ENCODE measurements at regions not wholly inside any gene's neighbourhood (a gene's known extent, or its start where the extent isn't known, plus 50 kb on each side); places are given as distances from the start of the nearest gene placed in this dataset.
"Not testable (repeated sequence)": the region's sequence is repeated elsewhere in the genome, so short reads cannot be mapped to it uniquely, and the experiment has no call there.

- DNase-seq (ENCODE audit: low read depth in 1 of 2, low spot score in 1 of 2): no peak
Observed at GRCh38 chr3:61442696-61443095, 118.7 kb upstream of the PTPRG start.

- no peak for DNase-seq (ENCODE audit: low read depth in 1 of 2, low spot score in 1 of 2)
Observed at GRCh38 chr3:61443886-61444285, 117.5 kb upstream of the PTPRG start.

DNA sequence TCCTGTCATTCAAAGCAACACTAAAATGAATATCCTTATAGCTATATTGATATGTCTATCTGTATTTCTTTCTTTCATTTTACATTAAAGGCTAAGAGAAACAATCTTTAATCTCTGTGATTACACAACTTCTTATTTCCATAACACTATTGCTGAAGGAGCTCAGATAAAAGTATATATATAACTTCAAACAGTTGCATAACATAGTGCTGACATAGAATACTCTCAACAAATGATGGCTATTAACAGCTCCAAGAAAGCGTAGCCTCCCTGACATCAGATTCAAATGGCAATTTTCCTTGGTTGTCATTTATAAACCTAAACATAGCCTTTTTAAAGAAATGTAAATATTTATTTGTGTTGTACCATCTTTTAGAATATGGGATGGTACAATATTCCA, 116.6 kb upstream of the PTPRG start:
- DNase-seq (ENCODE audit: low read depth in 1 of 2, low spot score in 1 of 2): no peak

- no peak for DNase-seq (ENCODE audit: low read depth in 1 of 2, low spot score in 1 of 2)
Observed at GRCh38 chr3:61445924-61446323, 115.4 kb upstream of the PTPRG start.

- no peak for DNase-seq (ENCODE audit: low read depth in 1 of 2, low spot score in 1 of 2)
Observed at GRCh38 chr3:61446341-61446740, 115.0 kb upstream of the PTPRG start.

- DNase-seq (ENCODE audit: low read depth in 1 of 2, low spot score in 1 of 2): no peak
Observed at GRCh38 chr3:61448378-61448777, 113.0 kb upstream of the PTPRG start.

DNA sequence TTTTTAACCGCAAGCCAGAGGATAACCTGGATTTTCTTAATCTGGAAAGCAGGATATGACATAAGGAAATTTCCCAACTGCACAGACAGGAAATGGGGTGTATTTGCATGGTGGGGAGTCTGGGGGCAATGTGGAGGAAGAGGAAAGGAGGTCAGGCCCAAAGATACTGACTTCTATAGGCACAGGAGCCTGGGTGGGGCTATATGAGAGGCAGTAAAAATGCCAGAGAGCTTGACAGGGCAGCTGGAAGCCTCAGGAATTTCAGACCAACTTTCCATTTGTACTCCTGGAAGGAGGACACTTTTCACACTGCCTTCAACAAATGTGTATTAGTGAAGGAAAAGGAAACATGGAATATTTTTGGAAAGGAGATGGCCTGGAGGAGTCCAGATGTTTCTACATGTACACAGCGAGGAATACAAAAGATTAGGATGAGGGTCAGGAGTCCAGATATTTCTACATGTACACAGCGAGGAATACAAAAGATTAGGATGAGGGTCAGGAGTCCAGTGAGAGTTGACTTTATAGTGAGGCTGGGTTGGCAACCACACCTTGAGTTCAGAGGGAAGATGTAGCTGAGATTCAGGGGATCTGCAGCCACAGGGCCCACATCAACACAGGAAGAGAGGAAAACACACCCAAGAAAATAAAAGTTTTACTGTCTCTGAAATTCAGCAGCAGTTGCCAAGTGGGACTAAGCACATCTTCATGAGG, 111.9 kb upstream of the PTPRG start:
- DNase-seq (ENCODE audit: low read depth in 1 of 2, low spot score in 1 of 2): no peak

GRCh38 chr3:61450866-61451265, 110.5 kb upstream of the PTPRG start:
- DNase-seq (ENCODE audit: low read depth in 1 of 2, low spot score in 1 of 2): no peak

GRCh38 chr3:61451841-61452240, 109.5 kb upstream of the PTPRG start:
- DNase-seq (ENCODE audit: low read depth in 1 of 2, low spot score in 1 of 2): no peak

DNA sequence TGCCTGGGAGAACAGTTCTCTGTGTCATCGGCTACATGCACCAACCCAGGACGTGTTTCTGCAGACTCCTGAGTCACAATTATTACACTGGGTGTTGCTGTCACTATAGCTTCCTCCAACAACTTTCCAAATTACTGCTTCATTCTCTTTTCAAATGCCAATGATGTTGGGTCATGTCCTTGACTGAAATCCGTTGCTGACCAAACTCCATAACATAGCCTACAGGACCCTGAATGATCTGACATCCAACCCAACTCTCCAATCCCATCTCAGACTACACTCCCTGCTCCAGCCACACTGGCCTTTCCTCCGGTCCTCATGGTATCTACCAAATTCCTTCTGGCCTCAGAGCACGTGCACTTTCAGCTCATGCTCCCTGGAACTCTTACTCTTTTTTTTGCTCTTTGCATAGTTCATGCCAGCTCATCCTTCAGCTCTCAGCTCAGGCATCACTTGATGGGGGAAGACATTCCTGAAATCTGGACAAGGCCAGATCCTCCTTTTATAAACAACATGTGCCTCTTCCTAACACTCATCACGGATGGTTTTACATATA, 108.8 kb upstream of the PTPRG start:
- no peak for DNase-seq (ENCODE audit: low read depth in 1 of 2, low spot score in 1 of 2)

GRCh38 chr3:61454006-61454585, 107.3 kb upstream of the PTPRG start:
- no peak for DNase-seq (ENCODE audit: low read depth in 1 of 2, low spot score in 1 of 2)

GRCh38 chr3:61454801-61455200, 106.6 kb upstream of the PTPRG start:
- no peak for DNase-seq (ENCODE audit: low read depth in 1 of 2, low spot score in 1 of 2)

DNA sequence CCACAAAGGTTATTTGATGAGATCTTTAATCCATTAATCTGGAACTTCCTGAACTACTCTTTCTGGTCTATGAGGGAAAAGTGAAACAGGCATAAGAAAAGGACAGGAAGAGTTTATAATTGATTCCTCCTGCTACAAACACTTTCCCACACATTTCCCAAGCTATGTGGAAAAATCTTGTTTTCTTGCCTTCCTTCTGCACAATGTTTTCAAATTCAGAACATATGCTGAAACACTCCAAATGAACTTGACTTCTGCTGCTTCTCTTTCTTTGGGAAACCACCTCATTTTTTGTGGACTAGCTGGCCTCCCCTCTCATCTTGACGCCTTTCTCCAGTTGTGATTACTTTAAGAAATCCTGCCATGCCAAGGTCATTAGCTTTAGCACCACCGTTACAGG, 100.7 kb upstream of the PTPRG start:
- no peak for DNase-seq (ENCODE audit: low read depth in 1 of 2, low spot score in 1 of 2)

- no peak for DNase-seq (ENCODE audit: low read depth in 1 of 2, low spot score in 1 of 2)
Observed at GRCh38 chr3:61463191-61463590, 98.2 kb upstream of the PTPRG start.

DNA sequence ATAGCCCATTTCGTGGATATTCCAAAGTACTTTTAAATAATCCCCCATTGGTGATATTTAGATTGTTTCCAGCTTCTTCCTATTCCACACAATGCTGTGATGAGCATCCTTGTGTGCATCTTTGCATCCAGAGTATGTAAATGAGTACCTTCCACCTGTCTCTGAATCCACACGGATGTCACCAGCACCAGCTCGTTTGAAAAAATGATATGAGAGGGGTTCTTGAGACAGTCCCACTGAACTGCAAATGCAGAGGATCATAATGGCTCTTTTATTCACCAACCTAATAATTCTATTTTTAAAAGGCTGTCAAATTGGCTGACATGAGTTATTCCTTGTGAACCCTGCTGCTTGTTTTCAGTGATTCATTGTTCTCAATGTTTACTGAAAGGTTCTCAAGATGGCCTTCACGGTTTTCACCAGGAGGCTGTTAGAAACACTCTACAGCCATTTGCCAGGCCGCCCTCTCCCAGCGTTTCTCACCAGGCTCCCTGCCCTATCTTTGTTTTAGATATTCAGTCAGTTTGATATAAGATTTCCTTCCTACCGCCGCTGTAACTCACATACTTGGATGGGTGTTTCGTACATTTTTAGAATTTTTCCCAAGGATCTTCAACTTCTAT, 96.7 kb upstream of the PTPRG start:
- no peak for DNase-seq (ENCODE audit: low read depth in 1 of 2, low spot score in 1 of 2)

GRCh38 chr3:61466357-61466756, 95.0 kb upstream of the PTPRG start:
- DNase-seq (ENCODE audit: low read depth in 1 of 2, low spot score in 1 of 2): no peak

DNA sequence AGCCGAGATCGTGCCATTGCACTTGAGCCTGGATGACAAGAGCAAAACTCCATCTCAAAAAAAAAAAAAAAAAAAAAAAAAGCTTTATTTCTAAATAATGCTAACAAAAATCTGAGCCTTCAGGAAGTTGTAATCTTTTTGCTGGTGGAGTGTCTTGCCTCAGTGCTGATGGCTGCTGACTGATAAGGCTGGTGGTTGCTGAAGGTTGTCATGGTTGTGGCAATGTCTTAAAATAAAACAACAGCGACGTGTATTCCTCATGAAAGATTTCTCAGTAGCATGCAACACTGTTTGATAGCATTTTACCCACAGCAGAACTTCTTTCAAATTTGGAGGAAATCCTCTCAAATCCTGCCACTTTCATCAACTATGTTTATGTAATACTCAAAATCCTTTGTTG, 77.4 kb upstream of the PTPRG start:
- DNase-seq (ENCODE audit: low read depth in 1 of 2, low spot score in 1 of 2): no peak

DNA sequence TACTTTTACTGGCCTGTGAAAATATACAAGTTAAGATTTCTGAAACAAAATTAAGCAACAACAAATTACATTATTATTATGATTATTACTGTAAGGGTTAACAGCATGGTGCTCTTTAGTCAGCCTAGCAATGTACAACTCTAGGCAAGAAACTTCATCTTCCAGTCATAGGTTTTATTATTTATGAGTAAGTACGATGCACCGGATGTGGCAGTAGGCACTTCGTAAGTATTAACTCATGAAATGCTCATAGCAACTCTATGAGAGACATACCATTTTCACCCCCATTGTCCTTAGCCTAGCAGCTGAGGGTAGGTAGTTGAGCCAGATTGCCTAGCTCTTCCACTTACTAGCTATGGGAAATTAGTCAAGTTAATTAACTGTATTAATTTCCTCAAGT, 68.0 kb upstream of the PTPRG start:
- DNase-seq (ENCODE audit: low read depth in 1 of 2, low spot score in 1 of 2): no peak

GRCh38 chr3:61494309-61494708, 67.1 kb upstream of the PTPRG start:
- DNase-seq (ENCODE audit: low read depth in 1 of 2, low spot score in 1 of 2): not testable (repeated sequence)

DNA sequence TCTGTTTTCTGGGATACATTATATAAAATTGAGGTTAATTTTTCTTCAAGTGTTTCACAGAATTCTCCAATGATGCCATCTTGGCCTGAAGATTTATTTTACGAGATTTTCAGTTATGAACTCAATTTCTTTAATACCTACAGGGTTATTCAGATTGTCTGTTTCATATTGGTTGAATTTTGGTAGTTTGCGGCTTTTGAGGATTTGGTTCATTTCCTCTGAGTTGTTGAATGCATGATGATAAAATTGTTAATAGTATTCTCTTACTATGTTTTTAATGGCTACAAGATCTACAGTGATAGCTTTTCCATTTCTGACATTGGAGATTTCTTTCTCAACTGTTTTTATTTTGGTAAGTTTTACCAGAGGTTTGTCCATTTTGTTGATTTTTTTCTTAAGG, 63.9 kb upstream of the PTPRG start:
- DNase-seq (ENCODE audit: low read depth in 1 of 2, low spot score in 1 of 2): no peak

DNA sequence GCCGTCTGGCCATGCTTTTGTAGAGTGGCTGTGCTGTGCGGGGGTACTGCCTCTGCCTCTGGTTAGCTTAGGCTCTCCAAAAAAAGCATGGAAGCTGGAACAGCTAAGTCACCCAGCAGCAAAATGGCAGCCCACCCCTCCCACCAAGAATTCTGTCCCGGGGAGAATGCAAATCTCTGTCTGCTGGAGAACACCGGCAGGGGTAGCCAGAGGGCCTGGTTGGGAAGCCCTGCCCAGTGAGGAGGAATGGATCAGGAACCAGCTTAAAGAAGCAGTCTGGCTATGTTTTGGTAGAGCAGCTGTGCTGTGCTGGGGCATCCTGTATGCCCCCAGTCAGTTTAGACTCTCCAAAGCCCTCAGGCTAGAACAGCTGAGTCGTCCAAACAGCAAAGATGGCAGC, 56.2 kb upstream of the PTPRG start:
- no peak for DNase-seq (ENCODE audit: low read depth in 1 of 2, low spot score in 1 of 2)

DNA sequence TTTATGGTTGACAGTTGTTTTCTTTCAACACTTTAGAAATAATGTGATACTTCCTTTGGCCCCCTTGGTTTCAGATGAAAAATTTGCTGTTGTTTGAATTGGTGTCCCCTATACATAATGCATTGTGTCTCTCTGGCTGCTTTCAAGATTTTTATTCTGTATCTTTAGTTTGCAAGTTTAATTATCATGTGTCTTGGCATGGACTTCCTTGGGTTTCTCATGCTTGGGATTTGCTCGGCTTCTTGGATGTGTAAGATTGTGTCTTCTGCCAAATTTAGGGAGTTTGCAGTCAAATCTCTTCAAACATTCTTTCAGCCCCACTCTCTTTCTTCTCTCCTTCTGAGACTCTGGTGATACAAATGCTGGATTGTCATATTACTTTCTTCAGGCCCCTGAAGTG, 53.4 kb upstream of the PTPRG start:
- no peak for DNase-seq (ENCODE audit: low read depth in 1 of 2, low spot score in 1 of 2)
